ENCODE measurements at regions not wholly inside any gene's neighbourhood (a gene's known extent, or its start where the extent isn't known, plus 50 kb on each side); places are given as distances from the start of the nearest gene placed in this dataset.

DNA sequence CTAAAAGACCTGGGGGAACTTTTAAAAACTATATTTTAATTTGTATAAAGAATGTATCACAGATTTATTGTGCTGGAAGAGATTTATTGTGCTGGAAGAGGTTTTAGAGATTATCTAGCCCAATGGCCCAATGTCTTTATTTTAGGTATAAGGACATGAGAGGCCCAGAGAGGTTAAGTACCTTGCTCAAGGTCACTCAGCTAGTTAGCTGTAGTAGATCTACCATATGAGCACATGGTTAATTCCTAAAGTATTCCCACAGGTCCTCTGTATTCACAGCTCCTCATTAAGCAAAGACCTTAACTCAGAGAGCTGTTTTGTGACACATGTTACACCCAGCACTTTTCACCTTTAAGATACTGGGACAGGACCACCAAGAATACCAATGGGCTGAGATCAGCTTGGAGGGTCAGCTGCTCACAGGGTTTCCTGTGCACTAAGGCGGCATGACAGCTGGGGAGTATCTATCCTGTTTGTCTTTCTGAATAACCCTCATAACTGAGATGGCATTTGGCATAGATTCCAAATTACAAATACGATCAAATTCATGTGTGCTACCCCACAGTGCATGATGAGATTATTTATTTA is 143.1 kb upstream of the TBL1XR1 start:
- intact Hi-C loops (cut with micrococcal nuclease) = no loop called here
- Mint-ChIP-seq H3K4me1 (ENCODE audit: insufficient read depth, unreplicated experiment) (peaks cover 32% of the 10 kb centered on the region), H3K9me3 (ENCODE audit: unreplicated experiment) (no peaks in the 10 kb centered on the region), H3K4me3 (ENCODE audit: unreplicated experiment) (no peak overlapping the region), H3K27me3 (ENCODE audit: insufficient read depth, unreplicated experiment) (no peaks in the 10 kb centered on the region), H3K27ac (ENCODE audit: low read depth, unreplicated experiment) (no peak overlapping the region), H3K36me3 (ENCODE audit: insufficient read depth, unreplicated experiment) (no peaks in the 10 kb centered on the region)
- BruUV-seq (replicated peaks) = no TSS peak
- no peak for DNase-seq (ENCODE audit: unreplicated experiment)
- POLR2A ChIA-PET = no interaction called here
- CTCF ChIA-PET = interaction anchor here (0.6 kb wide), 1 partner anchor 476 kb away, joined by 4 read pairs; no protein-coding TSS in a partner anchor
- no peak for TF ChIP-seq CTCF (IDR thresholded peaks at IDR 0.05; ENCODE audit: unreplicated experiment)

GRCh38 chr3:177341736-177342419 is 144.6 kb upstream of the TBL1XR1 start:
- intact Hi-C loops (cut with micrococcal nuclease) = no loop called here
- no peaks in the 10 kb centered on the region for H3K9me3 Mint-ChIP-seq (ENCODE audit: unreplicated experiment)
- H3K27me3 Mint-ChIP-seq (ENCODE audit: insufficient read depth, unreplicated experiment) = no peaks in the 10 kb centered on the region
- no peak for DNase-seq (ENCODE audit: unreplicated experiment)
- no peak overlapping the region for H3K27ac Mint-ChIP-seq (ENCODE audit: low read depth, unreplicated experiment)
- no peak for TF ChIP-seq CTCF (IDR thresholded peaks at IDR 0.05; ENCODE audit: unreplicated experiment)
- no peak overlapping the region for H3K4me3 Mint-ChIP-seq (ENCODE audit: unreplicated experiment)
- CTCF ChIA-PET = interaction anchor here (0.6 kb wide), 1 partner anchor 22 kb away, joined by 3 read pairs; no protein-coding TSS in a partner anchor
- H3K4me1 Mint-ChIP-seq (ENCODE audit: insufficient read depth, unreplicated experiment) = peaks cover 40% of the 10 kb centered on the region
- no peaks in the 10 kb centered on the region for H3K36me3 Mint-ChIP-seq (ENCODE audit: insufficient read depth, unreplicated experiment)
- BruUV-seq (replicated peaks) = no TSS peak
- POLR2A ChIA-PET = no interaction called here

DNA sequence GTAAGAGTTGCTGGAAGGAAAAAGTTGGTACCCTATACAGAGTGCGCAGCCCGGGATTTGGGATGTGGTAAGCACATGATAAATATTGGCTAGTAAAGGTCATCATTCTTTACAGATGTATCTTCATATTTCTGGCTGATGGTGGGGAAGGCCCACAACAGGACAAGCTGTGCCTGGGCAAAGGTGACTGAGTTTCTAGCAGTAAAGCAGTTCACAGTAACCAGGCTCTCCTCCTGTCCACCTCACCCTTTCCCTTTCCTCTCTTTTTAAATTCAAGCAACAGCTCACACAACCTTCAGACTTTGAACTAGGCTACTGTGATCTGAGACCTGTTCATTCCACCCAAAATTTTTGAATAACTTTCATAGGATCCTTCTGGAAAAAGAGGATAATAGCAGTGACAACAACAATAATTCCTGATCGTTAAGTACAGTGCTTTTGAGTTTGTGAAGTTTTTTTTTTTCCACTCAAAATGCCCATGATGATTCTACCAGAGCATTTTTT is 145.9 kb upstream of the TBL1XR1 start:
- TF ChIP-seq CTCF (IDR thresholded peaks at IDR 0.05; ENCODE audit: unreplicated experiment) = no peak
- Mint-ChIP-seq H3K27me3 (ENCODE audit: insufficient read depth, unreplicated experiment) (no peaks in the 10 kb centered on the region), H3K4me1 (ENCODE audit: insufficient read depth, unreplicated experiment) (peaks cover 36% of the 10 kb centered on the region), H3K9me3 (ENCODE audit: unreplicated experiment) (no peaks in the 10 kb centered on the region), H3K27ac (ENCODE audit: low read depth, unreplicated experiment) (no peak overlapping the region), H3K36me3 (ENCODE audit: insufficient read depth, unreplicated experiment) (no peaks in the 10 kb centered on the region), H3K4me3 (ENCODE audit: unreplicated experiment) (no peak overlapping the region)
- ChIA-PET CTCF (interaction anchor here (0.7 kb wide), 1 partner anchor 166 kb away, joined by 4 read pairs; no protein-coding TSS in a partner anchor), POLR2A (interaction anchor here (0.8 kb wide), 1 partner anchor 43 kb away, joined by 3 read pairs; no protein-coding TSS in a partner anchor)
- no peak for DNase-seq (ENCODE audit: unreplicated experiment)
- no TSS peak for BruUV-seq (replicated peaks)
- intact Hi-C loops (cut with micrococcal nuclease) = no loop called here
